ENCODE measurements at regions not wholly inside any gene's neighbourhood (a gene's known extent, or its start where the extent isn't known, plus 50 kb on each side); places are given as distances from the start of the nearest gene placed in this dataset.

DNA sequence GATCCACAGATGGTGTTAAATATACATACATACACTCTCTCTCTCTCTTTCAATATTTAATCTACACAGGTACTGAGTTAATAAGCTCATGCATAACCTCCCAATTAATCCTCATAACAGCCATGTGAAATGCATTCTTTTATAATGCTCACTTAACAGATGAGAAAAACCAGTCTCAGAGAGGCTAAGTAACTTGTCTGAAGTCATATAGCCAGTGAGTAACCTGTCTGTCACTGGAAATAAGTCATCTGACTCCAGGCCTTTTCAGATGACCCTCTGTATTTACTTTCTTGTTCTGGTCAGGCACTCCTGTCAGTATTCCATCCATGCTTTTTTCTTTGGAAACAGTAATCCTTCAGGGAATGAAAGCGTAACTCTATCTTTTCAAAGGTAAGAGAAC lies 594.0 kb upstream of the TENM4 start:
- no peak for DNase-seq (ENCODE audit: low read depth in 1 of 2, low spot score in 1 of 2)
- Histone ChIP-seq H3K27ac (replicated peaks) (no peak overlapping the region), H3K4me3 (replicated peaks; ENCODE audit: insufficient read depth, low read length) (no peak overlapping the region), H3K27me3 (ENCODE audit: insufficient read depth, poor library complexity, severe bottlenecking) (no peaks in the 10 kb centered on the region)
- no peak for TF ChIP-seq SPI1 (IDR thresholded peaks at IDR 0.05; ENCODE audit: borderline replicate concordance, low read depth)
- TF ChIP-seq GABPA (IDR thresholded peaks at IDR 0.05; ENCODE audit: low read depth), result no peak
- TF ChIP-seq, protein P1, sequence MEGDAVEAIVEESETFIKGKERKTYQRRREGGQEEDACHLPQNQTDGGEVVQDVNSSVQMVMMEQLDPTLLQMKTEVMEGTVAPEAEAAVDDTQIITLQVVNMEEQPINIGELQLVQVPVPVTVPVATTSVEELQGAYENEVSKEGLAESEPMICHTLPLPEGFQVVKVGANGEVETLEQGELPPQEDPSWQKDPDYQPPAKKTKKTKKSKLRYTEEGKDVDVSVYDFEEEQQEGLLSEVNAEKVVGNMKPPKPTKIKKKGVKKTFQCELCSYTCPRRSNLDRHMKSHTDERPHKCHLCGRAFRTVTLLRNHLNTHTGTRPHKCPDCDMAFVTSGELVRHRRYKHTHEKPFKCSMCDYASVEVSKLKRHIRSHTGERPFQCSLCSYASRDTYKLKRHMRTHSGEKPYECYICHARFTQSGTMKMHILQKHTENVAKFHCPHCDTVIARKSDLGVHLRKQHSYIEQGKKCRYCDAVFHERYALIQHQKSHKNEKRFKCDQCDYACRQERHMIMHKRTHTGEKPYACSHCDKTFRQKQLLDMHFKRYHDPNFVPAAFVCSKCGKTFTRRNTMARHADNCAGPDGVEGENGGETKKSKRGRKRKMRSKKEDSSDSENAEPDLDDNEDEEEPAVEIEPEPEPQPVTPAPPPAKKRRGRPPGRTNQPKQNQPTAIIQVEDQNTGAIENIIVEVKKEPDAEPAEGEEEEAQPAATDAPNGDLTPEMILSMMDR (IDR thresholded peaks at IDR 0.05; ENCODE audit: insufficient read depth, low read length), result no peak
- TF ChIP-seq, protein P2, sequence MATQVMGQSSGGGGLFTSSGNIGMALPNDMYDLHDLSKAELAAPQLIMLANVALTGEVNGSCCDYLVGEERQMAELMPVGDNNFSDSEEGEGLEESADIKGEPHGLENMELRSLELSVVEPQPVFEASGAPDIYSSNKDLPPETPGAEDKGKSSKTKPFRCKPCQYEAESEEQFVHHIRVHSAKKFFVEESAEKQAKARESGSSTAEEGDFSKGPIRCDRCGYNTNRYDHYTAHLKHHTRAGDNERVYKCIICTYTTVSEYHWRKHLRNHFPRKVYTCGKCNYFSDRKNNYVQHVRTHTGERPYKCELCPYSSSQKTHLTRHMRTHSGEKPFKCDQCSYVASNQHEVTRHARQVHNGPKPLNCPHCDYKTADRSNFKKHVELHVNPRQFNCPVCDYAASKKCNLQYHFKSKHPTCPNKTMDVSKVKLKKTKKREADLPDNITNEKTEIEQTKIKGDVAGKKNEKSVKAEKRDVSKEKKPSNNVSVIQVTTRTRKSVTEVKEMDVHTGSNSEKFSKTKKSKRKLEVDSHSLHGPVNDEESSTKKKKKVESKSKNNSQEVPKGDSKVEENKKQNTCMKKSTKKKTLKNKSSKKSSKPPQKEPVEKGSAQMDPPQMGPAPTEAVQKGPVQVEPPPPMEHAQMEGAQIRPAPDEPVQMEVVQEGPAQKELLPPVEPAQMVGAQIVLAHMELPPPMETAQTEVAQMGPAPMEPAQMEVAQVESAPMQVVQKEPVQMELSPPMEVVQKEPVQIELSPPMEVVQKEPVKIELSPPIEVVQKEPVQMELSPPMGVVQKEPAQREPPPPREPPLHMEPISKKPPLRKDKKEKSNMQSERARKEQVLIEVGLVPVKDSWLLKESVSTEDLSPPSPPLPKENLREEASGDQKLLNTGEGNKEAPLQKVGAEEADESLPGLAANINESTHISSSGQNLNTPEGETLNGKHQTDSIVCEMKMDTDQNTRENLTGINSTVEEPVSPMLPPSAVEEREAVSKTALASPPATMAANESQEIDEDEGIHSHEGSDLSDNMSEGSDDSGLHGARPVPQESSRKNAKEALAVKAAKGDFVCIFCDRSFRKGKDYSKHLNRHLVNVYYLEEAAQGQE (IDR thresholded peaks at IDR 0.05; ENCODE audit: insufficient replicate concordance, low read depth), result no peak
- TF ChIP-seq POLR2AphosphoS5 (IDR thresholded peaks at IDR 0.05; ENCODE audit: low read depth), result no peak

DNA sequence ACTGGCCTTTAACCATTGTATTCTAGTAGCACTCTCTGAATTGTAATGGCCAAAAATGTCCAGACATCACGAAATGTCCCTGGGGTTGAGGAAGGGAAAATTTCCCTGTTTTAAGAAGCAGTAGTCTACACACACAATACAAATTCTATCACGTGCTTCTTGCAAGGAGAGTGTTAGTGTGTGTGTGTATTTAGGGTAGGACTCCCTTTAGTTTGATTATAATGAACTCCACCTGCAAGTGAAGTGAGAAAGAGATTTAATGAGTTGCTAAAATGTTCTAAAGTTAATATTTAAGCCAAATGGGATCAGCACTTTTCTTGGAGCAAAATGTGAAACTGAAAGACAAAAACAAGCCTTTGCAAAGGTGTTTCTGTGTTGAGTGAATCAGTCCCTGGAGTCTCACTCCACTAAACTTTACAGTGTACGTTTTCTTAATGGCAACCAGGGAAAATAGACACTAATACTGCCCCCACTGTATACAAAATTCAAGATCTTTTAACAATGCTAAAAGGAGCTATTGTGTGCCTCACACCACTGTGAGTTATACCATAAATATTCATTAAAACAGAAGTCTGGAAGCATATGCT lies 590.3 kb upstream of the TENM4 start:
- no peak for DNase-seq (ENCODE audit: low read depth in 1 of 2, low spot score in 1 of 2)
- Histone ChIP-seq H3K27ac (replicated peaks) (no peak overlapping the region), H3K4me3 (replicated peaks; ENCODE audit: insufficient read depth, low read length) (no peak overlapping the region), H3K27me3 (ENCODE audit: insufficient read depth, poor library complexity, severe bottlenecking) (no peaks in the 10 kb centered on the region)
- TF ChIP-seq POLR2AphosphoS5 (IDR thresholded peaks at IDR 0.05; ENCODE audit: low read depth), result no peak
- TF ChIP-seq, protein P1 (IDR thresholded peaks at IDR 0.05; ENCODE audit: insufficient read depth, low read length), result no peak
- TF ChIP-seq GABPA (IDR thresholded peaks at IDR 0.05; ENCODE audit: low read depth), result no peak
- TF ChIP-seq, protein P2 (IDR thresholded peaks at IDR 0.05; ENCODE audit: insufficient replicate concordance, low read depth), result no peak
- no peak for TF ChIP-seq SPI1 (IDR thresholded peaks at IDR 0.05; ENCODE audit: borderline replicate concordance, low read depth)

DNA sequence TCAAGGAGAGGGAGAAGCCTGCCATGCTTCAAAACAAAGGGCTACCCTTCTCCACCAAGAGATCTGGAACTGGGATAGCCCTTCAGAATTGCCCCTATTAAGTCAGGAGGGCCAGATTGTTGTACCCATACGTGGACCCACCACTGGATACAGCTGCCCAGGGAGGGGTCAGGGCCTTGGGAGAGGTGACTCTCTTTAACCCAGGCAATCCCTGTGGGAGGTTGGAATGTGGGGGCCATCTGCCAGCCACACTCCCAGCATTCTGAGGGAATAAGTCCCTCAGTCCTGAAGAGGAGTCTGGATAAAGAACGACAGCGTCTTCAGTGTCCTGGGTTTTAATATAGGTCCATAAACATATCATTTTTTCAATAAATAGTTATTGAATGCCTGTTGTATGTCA lies 588.2 kb upstream of the TENM4 start:
- TF ChIP-seq POLR2AphosphoS5 (IDR thresholded peaks at IDR 0.05; ENCODE audit: low read depth) (no peak), SPI1 (IDR thresholded peaks at IDR 0.05; ENCODE audit: borderline replicate concordance, low read depth) (no peak), GABPA (IDR thresholded peaks at IDR 0.05; ENCODE audit: low read depth) (no peak)
- TF ChIP-seq, protein P1 (IDR thresholded peaks at IDR 0.05; ENCODE audit: insufficient read depth, low read length), result no peak
- TF ChIP-seq, protein P2 (IDR thresholded peaks at IDR 0.05; ENCODE audit: insufficient replicate concordance, low read depth), result no peak
- DNase-seq (ENCODE audit: low read depth in 1 of 2, low spot score in 1 of 2), result no peak
- Histone ChIP-seq H3K27me3 (ENCODE audit: insufficient read depth, poor library complexity, severe bottlenecking) (no peaks in the 10 kb centered on the region), H3K27ac (replicated peaks) (no peak overlapping the region), H3K4me3 (replicated peaks; ENCODE audit: insufficient read depth, low read length) (no peak overlapping the region)

Measured in HL-60 (cell line).